Liver (tissue), 6 donors: ENCODE measurements at regions not wholly inside any gene's neighbourhood (a gene's known extent, or its start where the extent isn't known, plus 50 kb on each side); places are given as distances from the start of the nearest gene placed in this dataset.
"Not testable (repeated sequence)": the region's sequence is repeated elsewhere in the genome, so short reads cannot be mapped to it uniquely, and the experiment has no call there.

Experiments used
- DNase-seq: peaks from one replicate; pipeline ENCODE4 v3.0.0-alpha.2; 2017; ENCODE audit warnings: low spot score
- H3K27ac ChIP-seq, 2 donors: one replicate each; pipeline ENCODE4 v1.7.0; 2013; ENCODE audit warnings: inconsistent platforms in 2 of 2, low read length in 2 of 2, control low read depth in 1 of 2, low read depth in 1 of 2, mild to moderate bottlenecking in 1 of 2
- H3K27me3 ChIP-seq, 4 donors: one replicate each; pipeline versions ENCODE4 v1.6.1 to v1.7.0; 2013; ENCODE audit warnings: low read length in 3 of 4, inconsistent platforms in 1 of 4, mild to moderate bottlenecking in 1 of 4, moderate library complexity in 1 of 4; ENCODE audit not compliant: control insufficient read depth in 4 of 4, insufficient read depth in 4 of 4
- H3K36me3 ChIP-seq, 4 donors: one replicate each; pipeline versions ENCODE4 v1.6.1 to v1.7.0; 2013; ENCODE audit warnings: low read length in 3 of 4, mild to moderate bottlenecking in 3 of 4, low read depth in 1 of 4, moderate library complexity in 1 of 4; ENCODE audit not compliant: control insufficient read depth in 4 of 4, insufficient read depth in 3 of 4
- H3K4me1 ChIP-seq, 4 donors: one replicate each; pipeline versions ENCODE4 v1.6.1 to v1.7.0; 2013; ENCODE audit warnings: low read length in 3 of 4, mild to moderate bottlenecking in 3 of 4, moderate library complexity in 1 of 4; ENCODE audit not compliant: control insufficient read depth in 4 of 4, insufficient read depth in 4 of 4
- H3K4me3 ChIP-seq, 3 donors: one replicate each; pipeline versions ENCODE4 v1.6.1 to v1.7.0; 2013; ENCODE audit warnings: low read length in 3 of 3, control low read depth in 1 of 3, low read depth in 1 of 3, mild to moderate bottlenecking in 1 of 3
- H3K9ac ChIP-seq, 2 donors: one replicate each; pipeline ENCODE4 v1.7.0; 2013; ENCODE audit warnings: low read length in 2 of 2, mild to moderate bottlenecking in 2 of 2, moderate library complexity in 2 of 2, control low read depth in 1 of 2, low read depth in 1 of 2
- H3K9me3 ChIP-seq, 4 donors: one replicate each; pipeline versions ENCODE4 v1.6.1 to v1.7.0; 2013; ENCODE audit warnings: low read length in 3 of 4; ENCODE audit not compliant: control insufficient read depth in 4 of 4
- WGBS: extraction: QIAGEN DNeasy Blood & Tissue Kit; methylation state at CpG from one replicate; pipeline ENCODE4 v1.1.7; 2013; 5-methylcytosine and 5-hydroxymethylcytosine counted together
- donor health status: healthy.
- donor health status: healthy.
- donor health status: healthy.

DNA sequence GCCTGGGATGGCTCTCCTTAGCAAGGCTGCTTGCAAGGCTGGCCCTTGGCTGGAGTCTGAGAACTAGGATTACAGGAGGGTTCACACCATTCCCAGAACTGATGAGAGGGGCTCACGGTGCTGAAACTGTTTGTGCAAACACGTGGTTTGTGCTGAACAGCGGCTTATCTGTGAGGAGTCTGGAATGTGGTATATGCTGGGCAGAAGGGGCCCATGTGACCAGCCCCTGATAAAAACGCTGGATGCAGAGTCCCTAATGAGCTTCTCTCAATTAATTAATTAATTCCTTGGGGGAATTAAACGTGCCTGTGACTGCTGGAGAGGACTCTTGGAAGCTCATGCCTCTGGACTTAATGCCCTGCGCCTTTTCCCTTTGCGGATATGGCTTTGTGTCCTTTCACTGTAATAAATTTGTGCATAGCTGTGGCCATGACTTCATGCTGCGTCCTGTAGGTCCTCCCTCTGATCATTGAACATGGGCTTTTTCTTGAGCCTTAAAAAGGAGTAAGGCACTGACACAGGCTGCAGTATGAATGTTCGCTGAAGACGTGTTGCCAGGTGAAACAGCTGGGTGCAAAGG is 109.7 kb downstream of the CDRT15L2 start:
- not testable (repeated sequence) for H3K27me3 ChIP-seq, H3K9me3 ChIP-seq, H3K4me3 ChIP-seq, H3K36me3 ChIP-seq, H3K9ac ChIP-seq, H3K4me1 ChIP-seq, H3K27ac ChIP-seq, DNase-seq
- 47% methylated on average over 10 of the region's 10 CpGs for WGBS

DNA sequence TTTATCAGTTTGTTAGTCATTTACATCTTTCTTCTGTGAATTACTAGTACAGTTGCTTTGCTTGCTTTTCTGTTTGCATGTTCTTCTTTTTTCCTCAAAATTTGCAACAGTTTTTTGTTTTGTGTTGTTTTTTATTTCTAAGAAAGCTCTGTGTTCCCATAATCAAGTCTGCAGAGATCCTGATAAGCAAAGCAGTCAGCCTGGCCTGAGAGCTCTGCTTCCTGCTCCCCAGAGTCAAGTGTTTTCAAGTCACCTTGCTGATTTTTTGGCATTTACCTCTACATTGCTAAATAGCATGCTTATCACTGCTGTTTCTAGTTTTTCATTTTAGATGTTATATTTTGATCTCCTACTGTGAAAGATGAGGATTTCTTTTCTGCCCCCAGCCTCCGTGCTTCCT is 113.2 kb downstream of the CDRT15L2 start:
- H3K4me1 ChIP-seq, H3K27me3 ChIP-seq, H3K4me3 ChIP-seq, DNase-seq, H3K9ac ChIP-seq, H3K27ac ChIP-seq, H3K9me3 ChIP-seq, H3K36me3 ChIP-seq: not testable (repeated sequence)
- 74% methylated on average over 1 of the region's 1 CpG for WGBS

DNA sequence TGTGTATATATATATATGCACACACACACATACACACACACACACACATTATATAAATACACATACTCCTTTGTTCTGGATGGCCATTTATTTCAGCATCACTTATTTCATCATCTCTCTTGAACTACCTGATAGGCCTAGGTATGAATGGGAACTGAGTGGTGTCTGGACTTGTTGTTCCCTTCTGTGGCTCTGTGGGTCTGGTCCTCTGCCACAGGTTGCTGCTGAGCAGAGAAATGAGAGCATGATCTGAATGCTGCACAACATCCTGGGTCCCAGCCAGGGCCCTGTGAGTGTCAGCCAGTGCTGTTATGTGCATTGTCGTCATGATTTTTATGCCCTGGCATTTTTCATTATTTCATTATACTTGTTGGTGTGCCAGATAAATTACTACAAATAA is 116.3 kb downstream of the CDRT15L2 start:
- not testable (repeated sequence) for H3K27ac ChIP-seq, H3K9ac ChIP-seq, H3K4me3 ChIP-seq, H3K36me3 ChIP-seq, H3K9me3 ChIP-seq, DNase-seq, H3K27me3 ChIP-seq, H3K4me1 ChIP-seq
- 93% methylated on average over 1 of the region's 1 CpG for WGBS

DNA sequence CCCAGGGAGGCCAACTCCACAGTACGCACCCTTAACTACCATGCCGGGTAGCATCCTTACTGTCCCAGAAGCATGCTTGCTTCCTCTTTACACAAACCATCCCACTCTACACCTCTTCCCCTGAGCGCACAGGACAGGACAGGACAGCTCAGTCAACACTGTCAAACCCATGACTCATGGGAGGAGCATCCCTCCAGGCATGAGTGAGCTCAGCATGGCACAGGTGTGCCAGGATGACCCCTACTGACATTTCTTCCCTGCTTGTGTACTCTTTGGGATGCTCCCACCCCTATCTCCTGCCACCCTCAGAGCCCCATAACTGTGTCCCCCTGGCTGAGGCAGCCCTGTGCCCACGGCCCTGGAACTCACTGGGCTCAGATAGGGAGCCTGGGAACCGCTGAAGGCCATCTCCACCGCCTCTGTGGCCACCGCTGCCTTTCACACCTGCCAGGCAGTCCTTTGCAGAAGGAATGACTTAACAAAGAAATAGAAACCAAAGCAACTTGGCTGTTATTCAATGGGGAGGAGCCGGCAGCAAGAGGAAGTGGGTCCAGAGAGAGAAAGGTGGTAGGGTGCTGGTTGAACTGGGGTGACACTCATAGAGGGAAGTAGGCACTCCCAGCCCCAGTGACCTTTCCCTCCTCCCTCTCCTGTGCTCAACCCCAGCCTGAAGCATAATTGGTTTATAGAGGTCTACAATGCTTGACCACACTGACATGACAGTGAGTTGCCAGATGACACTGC is 119.1 kb downstream of the CDRT15L2 start:
- not testable (repeated sequence) for H3K4me3 ChIP-seq, H3K27me3 ChIP-seq, H3K27ac ChIP-seq, H3K9me3 ChIP-seq, DNase-seq, H3K36me3 ChIP-seq, H3K4me1 ChIP-seq, H3K9ac ChIP-seq
- 74% methylated on average over 6 of the region's 8 CpGs for WGBS

DNA sequence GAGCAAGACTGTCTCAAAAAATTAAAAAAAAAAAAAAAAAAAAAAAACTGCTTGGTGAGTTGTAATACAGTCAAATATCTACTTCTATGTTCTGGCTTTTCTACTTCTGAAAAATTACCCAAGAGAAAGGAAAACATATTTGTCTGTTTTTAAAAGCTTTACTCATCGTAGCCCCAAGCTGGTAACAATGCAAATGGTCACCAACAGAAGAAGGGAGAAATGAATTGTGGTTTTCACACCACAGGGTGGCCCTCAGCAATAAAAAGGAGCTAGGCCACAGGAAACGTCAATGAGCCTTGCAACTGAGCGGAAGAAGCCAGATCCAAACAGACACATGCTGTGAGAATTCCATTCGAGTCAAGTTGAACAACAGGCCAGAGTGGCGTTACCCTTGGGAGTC is 121.0 kb downstream of the CDRT15L2 start:
- not testable (repeated sequence) for H3K4me1 ChIP-seq, DNase-seq, H3K4me3 ChIP-seq, H3K27ac ChIP-seq, H3K36me3 ChIP-seq, H3K27me3 ChIP-seq, H3K9ac ChIP-seq, H3K9me3 ChIP-seq
- 74% methylated on average over 3 of the region's 5 CpGs for whole genome bisulfite sequencing

DNA sequence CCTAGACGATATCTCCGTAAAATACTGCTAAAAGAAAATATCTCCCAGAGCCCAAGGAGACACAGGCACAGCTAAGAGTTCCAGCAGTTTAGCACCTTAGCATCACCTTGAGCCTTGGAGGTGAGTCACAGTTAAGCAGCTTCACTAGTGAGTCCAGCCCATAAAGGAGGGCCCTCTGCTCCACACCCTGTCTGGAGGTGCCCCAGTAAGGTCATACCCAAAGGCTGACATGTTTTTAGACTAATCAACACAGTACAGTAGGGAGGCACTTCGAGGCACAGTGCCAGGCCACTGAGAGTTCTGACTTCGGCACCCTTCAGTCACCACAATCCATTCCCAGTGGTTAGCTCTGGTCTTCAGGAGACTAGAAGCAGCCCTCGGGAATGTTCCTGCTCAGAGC is 121.8 kb downstream of the CDRT15L2 start:
- H3K9me3 ChIP-seq, H3K9ac ChIP-seq, H3K27ac ChIP-seq, H3K4me1 ChIP-seq, DNase-seq, H3K27me3 ChIP-seq, H3K4me3 ChIP-seq, H3K36me3 ChIP-seq: not testable (repeated sequence)
- 82% methylated on average over 5 of the region's 5 CpGs for WGBS
